SKM-1 treated with dmso at 0.1 percent for 144 hours (cell line): ENCODE measurements at regions not wholly inside any gene's neighbourhood (a gene's known extent, or its start where the extent isn't known, plus 50 kb on each side); places are given as distances from the start of the nearest gene placed in this dataset.

Experiments
- DNase-seq: peaks from one replicate; lab custom pipeline; 2025; ENCODE audit not compliant: unreplicated experiment; lab: John Stamatoyannopoulos, UW

DNA sequence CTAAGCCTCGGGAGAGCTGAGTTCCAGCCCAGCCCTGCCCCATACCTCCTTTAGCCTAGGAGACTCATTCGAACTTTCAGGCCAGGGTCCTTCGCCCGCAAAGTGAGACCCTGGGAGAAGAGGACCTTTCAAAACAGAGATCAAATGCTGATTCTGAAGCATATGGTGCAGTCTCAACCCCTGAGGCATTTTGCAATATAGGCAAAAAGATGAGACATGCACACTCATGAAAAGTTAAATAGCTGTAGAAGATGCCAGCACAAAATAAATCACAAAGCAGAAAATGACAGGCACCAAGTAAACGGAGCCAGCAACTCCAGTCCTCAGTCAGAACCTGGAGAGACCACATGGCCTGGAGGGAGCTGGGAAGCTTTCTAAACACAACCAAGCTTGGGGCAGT lies 542.7 kb upstream of the RAB6C start:
- no peak for DNase-seq

DNA sequence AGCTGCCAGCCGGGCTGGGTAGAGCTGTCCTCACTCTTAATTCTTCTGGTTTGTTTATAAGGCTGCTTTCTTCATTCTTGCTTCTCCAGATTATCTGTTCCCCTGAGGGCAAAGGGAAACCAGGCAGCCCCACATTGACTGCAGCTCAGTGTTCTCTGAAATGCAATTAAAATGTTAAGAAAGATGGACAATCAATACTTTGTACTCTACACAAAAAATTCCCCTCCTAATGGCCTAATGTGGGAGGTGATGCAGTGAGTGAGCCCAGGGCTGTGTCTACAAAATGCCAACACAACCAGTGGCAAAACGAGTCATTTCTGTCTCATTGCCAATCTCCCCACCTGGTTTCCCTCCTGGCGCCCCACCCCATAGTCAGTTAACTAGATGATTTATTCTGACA lies 541.7 kb upstream of the RAB6C start:
- no peak for DNase-seq

- no peak for DNase-seq
Observed at GRCh38 chr2:129438501-129439057, 540.9 kb upstream of the RAB6C start.

DNA sequence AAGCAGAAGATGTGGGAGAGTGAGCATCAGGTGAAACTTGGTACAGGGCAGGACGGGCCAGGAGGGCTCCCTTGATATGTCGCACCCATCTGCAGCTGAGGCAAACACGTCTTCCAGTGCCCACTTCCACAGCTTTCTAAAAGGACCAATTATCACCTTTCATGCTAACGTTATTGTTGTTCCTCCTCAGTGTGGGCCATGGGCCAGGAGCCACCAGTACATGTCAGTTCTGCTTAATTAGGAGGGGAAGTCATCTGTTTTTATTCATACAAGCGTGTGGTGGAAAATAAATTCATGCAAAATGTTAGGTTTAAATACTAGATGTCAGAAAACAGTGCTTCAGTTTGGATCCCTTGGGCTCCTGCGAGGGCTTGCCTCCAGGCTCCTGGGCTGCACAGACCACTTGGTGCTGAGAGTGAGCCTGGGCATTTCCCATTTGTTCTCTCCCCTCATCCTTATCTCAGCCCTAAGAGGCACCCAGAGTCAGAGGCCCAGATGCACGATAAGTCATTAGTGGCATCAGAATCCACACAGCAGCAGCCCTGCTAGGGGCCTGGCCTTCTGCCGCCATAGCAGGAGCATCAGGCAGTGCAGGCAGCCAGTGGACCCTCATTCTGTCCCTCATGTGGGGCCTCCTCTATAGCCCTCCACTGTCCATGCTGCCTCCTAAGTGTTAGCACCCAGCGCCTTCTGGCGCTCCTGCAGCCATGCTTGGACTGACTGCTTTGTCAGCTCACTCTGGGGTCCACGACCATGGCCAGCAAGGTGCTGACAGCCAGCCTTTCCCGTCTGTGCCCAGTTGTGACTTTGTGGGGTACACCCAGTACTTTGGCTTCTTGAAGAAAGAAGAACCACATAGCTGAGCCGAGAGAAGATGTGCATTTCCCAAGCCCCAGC lies 539.8 kb upstream of the RAB6C start:
- DNase-seq = no peak

DNA sequence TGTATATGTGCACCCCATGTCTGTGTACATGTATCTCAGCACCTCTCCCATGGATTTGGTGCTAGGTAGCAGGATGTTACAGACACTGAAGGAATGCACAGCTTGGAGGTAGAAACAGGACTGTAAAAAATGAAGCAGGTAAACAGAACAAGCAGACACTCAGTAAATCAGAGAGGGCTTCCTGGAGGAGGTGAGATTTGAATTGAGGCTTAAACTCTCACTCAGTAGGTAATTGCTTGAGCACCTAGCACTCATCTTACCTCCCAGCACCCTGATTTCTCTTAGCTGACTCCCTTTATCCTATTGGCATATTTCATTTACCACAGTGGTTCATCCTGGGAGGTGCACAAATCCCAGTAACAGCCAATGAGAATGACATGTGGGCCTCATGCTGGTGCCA lies 537.9 kb upstream of the RAB6C start:
- DNase-seq = no peak

DNA sequence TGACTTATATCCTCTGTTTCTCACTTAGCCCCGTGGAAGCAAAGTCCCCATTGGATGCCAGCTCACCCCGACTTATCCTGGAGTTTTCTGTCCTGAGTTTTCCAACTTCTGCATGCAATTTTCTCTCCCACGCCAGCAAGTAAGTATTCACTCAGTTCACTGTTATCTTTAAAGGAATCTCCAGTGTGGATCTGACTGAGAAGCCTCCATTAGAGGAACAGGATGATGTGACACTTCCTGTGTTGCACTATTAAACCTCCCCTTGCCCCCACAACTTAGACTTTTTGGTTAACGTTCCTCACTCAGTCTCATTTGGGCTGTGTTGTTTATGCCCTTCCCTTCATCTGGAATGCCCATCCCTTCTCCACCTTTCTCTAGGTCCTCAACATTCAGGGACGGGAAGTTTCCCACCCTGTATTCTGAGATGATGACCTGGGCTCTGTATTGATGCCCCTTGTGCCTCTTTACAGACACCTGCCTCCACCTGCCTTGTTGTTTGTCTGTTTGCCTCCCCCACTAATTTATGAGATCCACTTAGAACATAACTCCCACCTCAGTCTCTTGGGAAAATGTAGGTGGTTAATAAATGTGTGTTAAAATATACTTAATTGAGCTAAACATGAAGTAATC lies 536.1 kb upstream of the RAB6C start:
- no peak for DNase-seq

GRCh38 chr2:129443865-129444739 lies 535.4 kb upstream of the RAB6C start:
- DNase-seq = no peak

DNA sequence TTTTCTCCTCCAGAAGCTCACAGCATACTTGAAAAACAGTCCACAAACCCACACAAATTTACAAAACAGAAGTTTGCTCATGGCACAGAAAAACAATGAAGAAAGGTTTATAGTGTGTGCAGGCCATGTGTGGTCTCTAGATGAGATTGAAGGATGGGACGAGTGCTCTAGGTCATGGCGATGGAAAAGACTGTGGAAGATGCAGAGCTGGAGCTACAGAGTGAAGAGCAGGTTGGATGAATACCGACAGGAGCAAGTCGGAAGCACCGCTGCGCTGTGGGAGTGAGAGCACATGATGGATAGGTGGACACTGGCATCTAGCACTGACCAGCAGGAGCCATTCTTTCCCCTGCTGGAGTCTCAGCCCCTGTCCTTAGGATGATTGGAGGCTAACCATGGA lies 534.7 kb upstream of the RAB6C start:
- DNase-seq = no peak

GRCh38 chr2:129456691-129457090 lies 522.8 kb upstream of the RAB6C start:
- DNase-seq = no peak

GRCh38 chr2:129457277-129457818 lies 522.1 kb upstream of the RAB6C start:
- DNase-seq = no peak

DNA sequence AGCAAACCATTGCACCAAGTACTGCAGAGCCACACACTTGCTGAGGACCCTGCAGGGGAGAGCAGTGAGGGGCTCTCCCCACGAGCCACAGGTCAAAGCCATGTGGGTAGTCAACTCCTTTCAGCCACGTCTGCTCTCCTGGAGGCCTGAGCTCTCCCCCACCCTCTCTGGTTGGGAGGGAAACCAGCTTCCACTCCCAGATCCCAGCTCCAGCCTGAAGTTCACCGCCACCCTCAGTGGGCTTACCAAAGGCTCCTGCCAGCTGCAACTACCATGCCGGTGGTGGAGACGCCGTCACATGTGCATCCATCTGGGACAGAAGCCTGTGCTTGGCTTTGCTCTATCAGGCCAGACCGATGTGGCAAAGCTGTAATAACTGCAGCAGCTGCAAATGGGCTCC lies 521.5 kb upstream of the RAB6C start:
- DNase-seq = no peak

- DNase-seq = no peak
Observed at GRCh38 chr2:129458436-129458835, 521.0 kb upstream of the RAB6C start.

DNA sequence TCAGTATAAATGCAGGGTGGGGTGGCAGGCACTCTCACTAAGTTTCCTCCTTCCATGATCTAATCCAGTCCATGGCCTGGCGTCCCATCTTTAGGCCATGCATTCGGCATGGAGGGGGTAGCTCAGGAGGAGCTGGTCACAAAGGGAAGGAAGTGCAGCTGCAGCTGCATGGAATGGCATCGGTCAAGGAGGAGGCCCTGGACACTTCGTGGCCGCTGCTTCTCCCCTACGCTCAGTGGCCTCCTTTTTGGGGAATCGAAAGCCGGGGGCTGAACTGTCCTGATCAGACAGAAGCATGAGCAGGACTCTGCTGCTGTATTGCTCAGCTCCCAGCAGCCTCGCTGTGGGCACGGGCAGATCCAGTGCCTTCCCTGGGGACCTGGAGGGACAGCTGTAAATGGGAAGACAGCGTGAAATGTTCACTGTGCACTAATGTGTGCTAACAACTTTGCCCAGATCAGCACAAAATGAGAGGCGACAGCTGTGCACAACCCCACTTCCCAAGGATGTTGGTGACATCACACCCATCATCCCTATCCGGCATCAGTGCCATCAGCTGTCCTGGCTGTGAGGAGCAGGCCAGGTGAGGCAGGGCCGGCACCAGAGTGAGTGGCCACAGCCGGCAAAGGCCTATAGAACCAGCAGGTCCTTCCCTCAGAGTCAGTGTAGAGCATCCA lies 520.1 kb upstream of the RAB6C start:
- DNase-seq = no peak

- DNase-seq = no peak
Observed at GRCh38 chr2:129459881-129460280, 519.6 kb upstream of the RAB6C start.

DNA sequence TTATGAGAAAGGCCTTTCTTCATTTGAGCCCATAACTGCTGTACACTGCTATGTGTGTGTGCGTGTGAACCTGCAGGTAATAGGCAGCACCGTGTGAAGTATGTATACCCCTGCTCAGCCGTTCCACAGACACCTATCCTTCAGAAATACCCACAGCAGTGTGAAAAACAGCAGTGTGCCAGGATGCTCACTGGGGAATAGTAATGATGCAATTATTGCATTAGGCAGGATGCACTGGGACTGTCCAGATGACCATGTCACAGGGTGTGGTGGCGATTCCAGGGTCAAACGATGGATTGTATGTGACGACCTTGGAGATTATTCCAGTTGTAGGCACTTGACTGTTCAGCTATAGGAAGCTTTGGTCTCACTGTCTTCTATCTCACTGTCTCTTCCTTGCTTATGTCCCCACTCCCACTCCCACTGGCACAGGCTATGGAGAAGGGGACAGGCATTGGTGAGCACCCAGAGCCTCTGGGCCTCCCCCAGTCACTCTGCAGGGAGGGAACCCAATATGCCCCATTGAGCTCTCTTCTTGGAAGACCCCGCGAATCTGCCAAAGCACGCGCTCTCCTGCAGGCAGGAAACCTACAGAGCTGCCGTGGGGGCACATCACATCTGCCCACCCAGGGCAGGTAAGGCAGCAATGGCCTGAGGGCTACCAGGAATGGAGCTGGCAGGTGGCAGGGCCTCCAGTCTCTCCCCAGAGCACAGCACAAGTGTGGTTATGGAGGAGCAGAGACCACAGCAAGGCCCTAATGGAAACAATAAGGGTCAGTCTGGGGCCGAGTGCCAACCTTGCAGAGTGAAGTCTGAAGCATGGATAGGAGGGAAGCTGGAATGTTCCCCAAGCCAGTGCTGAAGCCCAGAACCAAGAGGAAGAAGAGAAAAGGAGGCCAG lies 518.9 kb upstream of the RAB6C start:
- DNase-seq = no peak

DNA sequence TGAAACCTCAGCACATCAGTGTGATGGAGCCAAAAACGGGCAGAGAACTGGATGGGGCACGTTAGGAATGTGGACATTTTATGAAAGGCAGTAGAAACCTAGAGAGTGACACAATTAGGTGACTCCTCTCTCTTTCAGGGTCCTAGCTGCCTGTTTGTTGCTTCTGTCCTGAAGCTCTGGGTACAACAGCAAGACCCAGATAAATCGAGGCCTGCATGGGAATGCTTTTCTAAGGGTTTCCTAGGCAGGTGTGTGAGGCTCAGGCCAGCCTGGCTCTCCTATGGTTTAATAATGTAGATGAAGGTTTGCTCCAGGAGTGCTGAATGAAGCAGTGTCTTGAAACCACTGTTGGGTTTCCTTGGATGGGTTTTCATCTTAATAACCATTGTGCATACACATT lies 517.1 kb upstream of the RAB6C start:
- no peak for DNase-seq

DNA sequence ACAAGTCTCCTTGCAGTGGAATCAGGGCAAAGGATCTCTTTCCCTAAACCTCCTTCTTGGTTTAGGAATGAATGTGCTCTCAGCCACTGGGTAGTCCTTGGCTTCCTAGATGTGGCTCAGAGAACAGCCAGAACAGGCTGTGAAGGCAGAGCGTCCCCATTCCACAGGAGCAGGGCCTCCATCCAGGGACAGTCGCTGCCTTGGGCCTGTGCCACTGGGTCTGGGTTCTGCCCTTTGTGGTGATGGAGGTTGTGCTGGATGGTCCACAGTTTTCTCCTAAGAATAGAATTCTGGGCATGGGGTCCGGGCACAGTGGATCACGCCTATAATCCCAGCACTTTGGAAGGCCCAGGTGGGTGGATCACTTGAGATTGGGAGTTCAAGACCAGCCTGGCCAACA lies 516.5 kb upstream of the RAB6C start:
- no peak for DNase-seq

GRCh38 chr2:129464036-129464435 lies 515.4 kb upstream of the RAB6C start:
- peak; percentile 25 for DNase-seq

GRCh38 chr2:129464631-129465030 lies 514.8 kb upstream of the RAB6C start:
- no peak for DNase-seq
